ENCODE measurements at regions not wholly inside any gene's neighbourhood (a gene's known extent, or its start where the extent isn't known, plus 50 kb on each side); places are given as distances from the start of the nearest gene placed in this dataset.
"Not testable (repeated sequence)": the region's sequence is repeated elsewhere in the genome, so short reads cannot be mapped to it uniquely, and the experiment has no call there.

GRCh38 chr4:67343199-67343598 is 202.1 kb downstream of the CENPC start:
- ATAC-seq (ENCODE audit: poor library complexity): no peak
- no peak for DNase-seq
- intact Hi-C loops (cut with DNase I): no loop called here

GRCh38 chr4:67342291-67342690 is 203.0 kb downstream of the CENPC start:
- intact Hi-C loops (cut with DNase I): no loop called here
- ATAC-seq (ENCODE audit: poor library complexity) (no peak), DNase-seq (no peak)

- DNase-seq (no peak), ATAC-seq (ENCODE audit: poor library complexity) (peak; percentile 36)
- intact Hi-C loops (cut with DNase I): no loop called here
Observed at GRCh38 chr4:67333664-67334063, 211.6 kb downstream of the CENPC start.

GRCh38 chr4:67332627-67333026 is 212.7 kb downstream of the CENPC start:
- intact Hi-C loops (cut with DNase I): no loop called here
- no peak for DNase-seq
- ATAC-seq (ENCODE audit: poor library complexity): no peak

GRCh38 chr4:67328393-67328792 is 216.9 kb downstream of the CENPC start:
- intact Hi-C loops (cut with DNase I): no loop called here
- no peak for ATAC-seq (ENCODE audit: poor library complexity)

GRCh38 chr4:67328018-67328278 is 217.4 kb downstream of the CENPC start:
- DNase-seq (no peak), ATAC-seq (ENCODE audit: poor library complexity) (no peak)
- intact Hi-C loops (cut with DNase I): no loop called here

More at GRCh38 chr4:67328393-67328792, 216.9 kb downstream of the CENPC start:
- DNase-seq: no peak

- peak; percentile 80 for ATAC-seq (ENCODE audit: poor library complexity)
- no peak for DNase-seq
- intact Hi-C loops (cut with DNase I): no loop called here
Observed at GRCh38 chr4:67327245-67328017, 217.9 kb downstream of the CENPC start.

GRCh38 chr4:67325791-67326190 is 219.5 kb downstream of the CENPC start:
- intact Hi-C loops (cut with DNase I): no loop called here
- DNase-seq: no peak
- no peak for ATAC-seq (ENCODE audit: poor library complexity)

- DNase-seq (no peak), ATAC-seq (ENCODE audit: poor library complexity) (peak; percentile 10)
- intact Hi-C loops (cut with DNase I): no loop called here
Observed at GRCh38 chr4:67320645-67321044, 224.7 kb downstream of the CENPC start.

GRCh38 chr4:67319607-67320006 is 225.7 kb downstream of the CENPC start:
- ATAC-seq (ENCODE audit: poor library complexity); intact Hi-C loops (cut with DNase I); DNase-seq: not testable (repeated sequence)

- intact Hi-C loops (cut with DNase I); ATAC-seq (ENCODE audit: poor library complexity); DNase-seq: not testable (repeated sequence)
Observed at GRCh38 chr4:67300497-67301185, 244.7 kb downstream of the CENPC start.

GRCh38 chr4:67292636-67293035 is 252.7 kb downstream of the CENPC start:
- intact Hi-C loops (cut with DNase I): no loop called here
- DNase-seq (no peak), ATAC-seq (ENCODE audit: poor library complexity) (no peak)

GRCh38 chr4:67292045-67292444 is 253.3 kb downstream of the CENPC start:
- no peak for ATAC-seq (ENCODE audit: poor library complexity)
- intact Hi-C loops (cut with DNase I): no loop called here

GRCh38 chr4:67291644-67292043 is 253.7 kb downstream of the CENPC start:
- no peak for ATAC-seq (ENCODE audit: poor library complexity)
- intact Hi-C loops (cut with DNase I): no loop called here
- no peak for DNase-seq

More at GRCh38 chr4:67292045-67292444, 253.3 kb downstream of the CENPC start:
- DNase-seq: no peak

GRCh38 chr4:67288964-67289363 is 256.3 kb downstream of the CENPC start:
- intact Hi-C loops (cut with DNase I): no loop called here
- no peak for ATAC-seq (ENCODE audit: poor library complexity)
- no peak for DNase-seq

- DNase-seq (no peak), ATAC-seq (ENCODE audit: poor library complexity) (no peak)
- intact Hi-C loops (cut with DNase I): no loop called here
Observed at GRCh38 chr4:67286724-67287123, 258.6 kb downstream of the CENPC start.

- DNase-seq (no peak), ATAC-seq (ENCODE audit: poor library complexity) (no peak)
- intact Hi-C loops (cut with DNase I): no loop called here
Observed at GRCh38 chr4:67282749-67283148, 262.6 kb downstream of the CENPC start.

GRCh38 chr4:67275179-67275750 is 270.0 kb downstream of the CENPC start:
- DNase-seq (no peak), ATAC-seq (ENCODE audit: poor library complexity) (no peak)
- intact Hi-C loops (cut with DNase I): no loop called here

GRCh38 chr4:67274671-67275070 is 270.6 kb downstream of the CENPC start:
- ATAC-seq (ENCODE audit: poor library complexity); intact Hi-C loops (cut with DNase I); DNase-seq: not testable (repeated sequence)

GRCh38 chr4:67273666-67274065 is 271.6 kb downstream of the CENPC start:
- ATAC-seq (ENCODE audit: poor library complexity): no peak
- no peak for DNase-seq
- intact Hi-C loops (cut with DNase I): no loop called here

Measured in Right ventricle myocardium superior (tissue), 1 donor.